Epithelial cell of proximal tubule (primary cell): ENCODE measurements at regions not wholly inside any gene's neighbourhood (a gene's known extent, or its start where the extent isn't known, plus 50 kb on each side); places are given as distances from the start of the nearest gene placed in this dataset.
A peak's percentile ranks its signal among the peaks of the same experiment; 100 is the strongest.
"Not testable (repeated sequence)": the region's sequence is repeated elsewhere in the genome, so short reads cannot be mapped to it uniquely, and the experiment has no call there.

ENCODE experiments used
- DNase-seq: peaks from one replicate; pipeline ENCODE4 v3.0.0-alpha.2; 2011; ENCODE audit warnings: low read depth
- H3K4me3 ChIP-seq: 2 replicates; pipeline ENCODE4 v1.5.1; 2011; ENCODE audit warnings: low read depth, mild to moderate bottlenecking, low read length
- CTCF ChIP-seq: conservative IDR thresholded peaks from 2 replicates; pipeline ENCODE4 v1.5.1; 2012; ENCODE audit warnings: low read depth, mild to moderate bottlenecking, low read length

DNA sequence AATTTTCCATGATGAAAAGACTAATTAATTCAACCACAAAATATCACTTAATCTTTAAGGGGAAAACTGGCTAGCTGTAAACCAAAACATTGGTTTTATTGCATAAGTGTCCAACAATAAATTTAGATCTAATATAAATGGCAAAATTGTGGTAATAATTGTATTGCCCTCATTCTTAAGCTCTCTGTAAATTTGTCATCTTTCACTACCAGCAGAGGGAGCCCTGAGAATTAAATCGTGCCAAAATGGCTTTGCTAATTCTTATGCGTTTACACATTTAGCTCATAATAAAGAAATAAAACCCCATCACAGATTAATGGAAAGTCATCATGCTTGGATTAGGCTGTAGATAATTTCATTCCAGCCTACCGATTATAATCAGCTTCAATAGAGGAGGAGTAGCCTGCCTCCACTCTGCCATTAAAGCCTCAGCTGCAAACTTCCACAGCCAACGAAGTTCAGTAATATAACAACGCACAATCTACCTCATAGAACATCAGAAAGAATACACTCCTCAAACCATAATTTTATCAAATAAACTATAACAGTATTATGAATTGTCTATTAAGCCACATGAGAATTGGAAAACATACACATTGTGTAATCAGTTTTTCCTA lies 70.0 kb upstream of the ATP5MC3 start:
- no peak for DNase-seq
- TF ChIP-seq CTCF: peak; percentile 75
- H3K4me3 ChIP-seq: no peak overlapping the region

GRCh38 chr2:175247159-175247558 lies 65.6 kb upstream of the ATP5MC3 start:
- H3K4me3 ChIP-seq: no peak overlapping the region
- no peak for TF ChIP-seq CTCF
- no peak for DNase-seq

GRCh38 chr2:175244697-175245096 lies 63.2 kb upstream of the ATP5MC3 start:
- no peak for DNase-seq
- TF ChIP-seq CTCF: no peak
- no peak overlapping the region for H3K4me3 ChIP-seq

GRCh38 chr2:175241691-175242090 lies 60.2 kb upstream of the ATP5MC3 start:
- TF ChIP-seq CTCF: no peak

GRCh38 chr2:175240033-175240432 lies 58.5 kb upstream of the ATP5MC3 start:
- DNase-seq, H3K4me3 ChIP-seq: not testable (repeated sequence)

More at GRCh38 chr2:175241691-175242090, 60.2 kb upstream of the ATP5MC3 start:
- no peak for DNase-seq
- no peak overlapping the region for H3K4me3 ChIP-seq

GRCh38 chr2:175236930-175237329 lies 55.4 kb upstream of the ATP5MC3 start:
- no peak for TF ChIP-seq CTCF
- no peak overlapping the region for H3K4me3 ChIP-seq
- no peak for DNase-seq

- no peak for TF ChIP-seq CTCF
- no peak for DNase-seq
- no peak overlapping the region for H3K4me3 ChIP-seq
These were observed 53.1 kb upstream of the ATP5MC3 start for GRCh38 chr2:175234650-175235049.
